HG02678 (cell line): ENCODE measurements at regions not wholly inside any gene's neighbourhood (a gene's known extent, or its start where the extent isn't known, plus 50 kb on each side); places are given as distances from the start of the nearest gene placed in this dataset.
"Not testable (repeated sequence)": the region's sequence is repeated elsewhere in the genome, so short reads cannot be mapped to it uniquely, and the experiment has no call there.

ENCODE experiments used
- ATAC-seq: cut with Tn5 transposase; IDR thresholded peaks from one replicate; pipeline ENCODE4 v1.9.1; 2021; ENCODE audit warnings: mild to moderate bottlenecking, moderate library complexity; ENCODE audit not compliant: unreplicated experiment

- not testable (repeated sequence) for ATAC-seq
Measured at GRCh38 chr15:20625469-20625868, 83.9 kb upstream of the GOLGA6L6 start.

- ATAC-seq = not testable (repeated sequence)
Measured at GRCh38 chr15:20624085-20624484, 82.5 kb upstream of the GOLGA6L6 start.

GRCh38 chr15:20622117-20622516 is 80.5 kb upstream of the GOLGA6L6 start:
- not testable (repeated sequence) for ATAC-seq

- not testable (repeated sequence) for ATAC-seq
Measured at GRCh38 chr15:20614549-20614948, 72.9 kb upstream of the GOLGA6L6 start.

- ATAC-seq = not testable (repeated sequence)
Measured at GRCh38 chr15:20612796-20613195, 71.2 kb upstream of the GOLGA6L6 start.

- ATAC-seq = not testable (repeated sequence)
Measured at GRCh38 chr15:20612356-20612755, 70.8 kb upstream of the GOLGA6L6 start.

- ATAC-seq = not testable (repeated sequence)
Measured at GRCh38 chr15:20611667-20612290, 70.2 kb upstream of the GOLGA6L6 start.

- not testable (repeated sequence) for ATAC-seq
Measured at GRCh38 chr15:20608179-20608578, 66.6 kb upstream of the GOLGA6L6 start.

- not testable (repeated sequence) for ATAC-seq
Measured at GRCh38 chr15:20597245-20597644, 55.6 kb upstream of the GOLGA6L6 start.

GRCh38 chr15:20594219-20594618 is 52.6 kb upstream of the GOLGA6L6 start:
- not testable (repeated sequence) for ATAC-seq

GRCh38 chr15:20591936-20592335 is 50.3 kb upstream of the GOLGA6L6 start:
- not testable (repeated sequence) for ATAC-seq
